NCI-H1105 treated with DMSO at 0.1 percent for 48 hours (cell line): ENCODE measurements at regions not wholly inside any gene's neighbourhood (a gene's known extent, or its start where the extent isn't known, plus 50 kb on each side); places are given as distances from the start of the nearest gene placed in this dataset.
"Not testable (repeated sequence)": the region's sequence is repeated elsewhere in the genome, so short reads cannot be mapped to it uniquely, and the experiment has no call there.

Source experiments
- DNase-seq: peaks from one replicate; lab custom pipeline; 2025; lab: John Stamatoyannopoulos, UW

- DNase-seq: no peak
These were observed 457.9 kb upstream of the PTGER4 start for GRCh38 chr5:40221796-40222195.

GRCh38 chr5:40221255-40221654 is 458.5 kb upstream of the PTGER4 start:
- no peak for DNase-seq

DNA sequence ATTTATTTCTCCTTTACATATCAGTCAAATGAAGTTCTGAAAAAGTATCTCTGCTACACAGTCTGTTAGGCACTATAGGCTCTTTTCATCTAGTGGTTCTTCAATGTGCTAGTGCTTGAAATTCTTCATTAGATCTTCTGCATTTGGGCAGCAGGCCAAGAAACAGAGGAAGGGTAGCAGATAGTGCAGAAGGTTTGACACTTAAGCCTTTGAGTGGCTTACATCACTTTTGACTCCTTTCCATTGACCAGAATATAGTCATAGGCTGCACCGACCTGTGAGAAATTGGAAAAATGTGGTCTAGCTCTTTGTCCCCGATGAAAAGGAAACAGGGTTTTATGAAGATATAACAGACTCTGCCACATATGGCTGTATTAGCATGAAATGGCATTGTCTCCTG is 459.5 kb upstream of the PTGER4 start:
- no peak for DNase-seq

GRCh38 chr5:40217553-40217952 is 462.2 kb upstream of the PTGER4 start:
- no peak for DNase-seq

- DNase-seq: no peak
These were observed 469.0 kb upstream of the PTGER4 start for GRCh38 chr5:40210694-40211093.

- DNase-seq: no peak
These were observed 473.7 kb upstream of the PTGER4 start for GRCh38 chr5:40206030-40206429.

- no peak for DNase-seq
These were observed 475.6 kb upstream of the PTGER4 start for GRCh38 chr5:40204144-40204543.

GRCh38 chr5:40202814-40203440 is 476.8 kb upstream of the PTGER4 start:
- DNase-seq: no peak

- DNase-seq: no peak
These were observed 481.0 kb upstream of the PTGER4 start for GRCh38 chr5:40198736-40199135.

DNA sequence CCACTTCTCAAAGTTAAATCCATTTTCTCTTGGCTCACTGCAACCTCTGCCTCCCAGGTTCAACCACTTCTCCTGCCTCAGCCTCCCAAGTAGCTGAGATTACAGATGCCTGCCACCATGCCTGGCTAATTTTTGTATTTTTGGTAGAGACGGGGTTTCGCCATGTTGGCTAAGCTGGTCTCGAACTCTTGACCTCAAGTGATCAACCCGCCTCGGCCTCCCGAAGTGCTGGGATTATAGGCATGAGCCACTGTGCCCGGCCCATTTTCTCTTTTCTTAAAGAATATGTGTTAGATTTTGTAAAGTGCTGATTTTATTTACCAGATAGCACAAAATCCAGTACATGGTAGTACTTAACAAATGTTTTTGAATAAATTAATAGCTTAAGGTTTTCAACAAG is 484.1 kb upstream of the PTGER4 start:
- not testable (repeated sequence) for DNase-seq

DNA sequence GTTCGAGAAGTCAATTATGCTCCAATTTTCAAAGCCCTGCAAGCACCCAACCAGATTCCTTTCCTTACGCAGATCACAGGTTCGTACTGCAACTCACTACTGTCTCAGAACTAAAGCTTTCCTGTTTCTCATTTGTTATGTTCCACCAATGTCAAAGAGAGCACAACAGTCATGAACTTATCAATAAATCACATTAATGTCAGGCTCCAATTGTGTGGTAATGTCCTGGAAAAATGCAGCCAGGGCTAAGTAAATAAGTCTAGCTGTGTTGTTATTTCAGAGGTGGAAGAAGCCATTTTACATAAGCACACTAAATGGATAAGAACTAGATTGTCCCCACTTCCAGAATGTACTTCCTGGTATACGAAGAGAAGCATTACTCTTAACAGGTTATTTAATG is 488.6 kb upstream of the PTGER4 start:
- no peak for DNase-seq

- DNase-seq: no peak
These were observed 507.0 kb upstream of the PTGER4 start for GRCh38 chr5:40172721-40173120.

DNA sequence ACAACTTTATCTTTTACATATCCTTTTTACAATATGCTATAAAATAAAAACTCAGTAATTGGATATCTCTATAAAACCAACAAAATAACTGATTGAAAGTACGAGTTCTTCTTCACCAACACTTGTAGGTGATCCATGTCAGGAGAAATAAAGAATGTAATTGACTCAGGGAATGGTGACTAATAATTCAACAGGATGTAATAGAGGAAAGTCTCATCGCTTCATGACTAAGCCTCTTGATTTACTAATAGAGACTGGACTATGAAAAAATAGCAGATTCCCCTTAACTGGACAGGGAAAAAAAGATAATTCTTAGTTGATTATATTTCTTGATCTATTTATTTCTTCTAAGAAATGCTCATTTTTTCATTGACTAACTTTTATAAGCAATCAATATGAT is 507.7 kb upstream of the PTGER4 start:
- no peak for DNase-seq

DNA sequence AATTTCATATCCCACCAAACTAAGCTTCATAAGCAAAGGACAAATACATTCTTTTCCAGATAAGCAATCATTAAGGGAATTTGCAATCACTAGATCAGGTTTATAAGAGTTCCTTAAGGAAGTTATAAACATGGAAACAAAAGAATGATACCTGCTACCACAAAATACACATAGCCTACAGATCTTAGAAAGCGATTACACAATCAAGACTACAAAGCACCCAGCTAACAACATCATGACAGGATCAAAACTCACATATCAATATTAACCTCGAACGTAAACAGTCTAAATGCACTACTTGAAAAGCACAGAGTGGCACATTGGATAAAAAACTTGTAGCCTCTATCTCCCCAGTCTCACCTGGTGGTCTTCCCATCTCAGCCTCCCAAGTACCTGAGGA is 512.4 kb upstream of the PTGER4 start:
- no peak for DNase-seq

- DNase-seq: no peak
These were observed 512.9 kb upstream of the PTGER4 start for GRCh38 chr5:40166802-40167201.

- DNase-seq: no peak
These were observed 513.7 kb upstream of the PTGER4 start for GRCh38 chr5:40165789-40166728.

GRCh38 chr5:40165106-40165788 is 514.5 kb upstream of the PTGER4 start:
- DNase-seq: no peak

DNA sequence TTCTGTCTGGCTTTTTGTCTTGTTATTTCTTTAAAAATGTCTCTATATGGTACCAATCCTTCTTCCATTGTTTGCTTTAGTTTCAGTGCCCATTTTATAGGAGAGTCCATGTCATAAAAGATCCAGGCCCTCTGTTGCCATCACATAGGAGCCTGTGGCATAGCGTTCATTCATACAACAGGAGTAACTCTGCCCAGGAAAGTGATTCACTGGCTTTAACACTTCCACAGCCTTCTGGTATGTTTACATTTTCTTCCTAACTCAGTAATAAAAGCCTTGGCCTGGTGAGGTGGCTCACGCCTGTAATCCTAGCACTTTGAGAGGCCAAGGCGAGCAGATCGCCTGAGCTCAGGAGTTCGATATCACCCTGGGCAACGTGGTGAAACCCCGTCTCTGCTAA is 519.3 kb upstream of the PTGER4 start:
- no peak for DNase-seq

- DNase-seq: no peak
These were observed 525.5 kb upstream of the PTGER4 start for GRCh38 chr5:40154194-40154593.

DNA sequence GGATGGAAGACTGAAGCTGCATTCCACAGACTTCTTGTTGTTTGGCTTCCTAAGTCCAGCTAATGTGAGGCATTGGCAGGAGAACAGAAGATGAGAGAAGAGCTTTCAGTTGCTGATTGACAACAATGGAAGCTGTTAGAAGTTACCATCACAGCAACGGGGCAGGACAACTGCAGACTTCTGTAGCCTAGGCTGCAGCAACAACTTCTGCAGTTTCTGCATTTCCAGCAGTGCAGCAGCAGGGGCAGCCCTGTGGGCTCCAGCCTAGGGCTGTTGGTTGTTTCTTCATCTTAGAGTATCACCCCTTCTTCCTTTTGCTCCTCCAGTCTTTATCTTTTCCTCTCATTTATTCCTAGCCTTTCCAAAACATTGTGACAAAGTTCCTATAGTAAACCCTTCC is 528.8 kb upstream of the PTGER4 start:
- no peak for DNase-seq

- no peak for DNase-seq
These were observed 537.8 kb upstream of the PTGER4 start for GRCh38 chr5:40141896-40142295.

DNA sequence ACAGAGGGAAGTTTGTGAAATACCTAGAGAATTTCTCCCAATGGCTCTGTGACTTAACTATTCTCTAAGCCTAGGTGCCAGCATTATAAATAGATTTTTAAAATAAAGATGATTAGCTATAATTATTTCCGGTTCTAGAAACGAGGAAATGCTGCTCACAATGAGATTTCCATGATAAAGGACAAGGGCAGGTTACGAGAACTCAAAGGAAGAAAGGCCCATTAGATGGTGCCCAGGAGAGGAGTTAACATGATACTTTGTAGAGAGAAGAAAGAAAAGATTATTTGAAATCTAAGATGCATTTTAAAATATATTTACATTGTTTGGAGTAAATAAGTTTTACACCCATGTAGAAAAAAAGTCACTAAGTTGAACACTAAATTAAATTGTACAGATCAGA is 538.3 kb upstream of the PTGER4 start:
- no peak for DNase-seq

GRCh38 chr5:40137223-40137622 is 542.5 kb upstream of the PTGER4 start:
- DNase-seq: no peak
